GM21360 (cell line): ENCODE measurements at regions not wholly inside any gene's neighbourhood (a gene's known extent, or its start where the extent isn't known, plus 50 kb on each side); places are given as distances from the start of the nearest gene placed in this dataset.
"Not testable (repeated sequence)": the region's sequence is repeated elsewhere in the genome, so short reads cannot be mapped to it uniquely, and the experiment has no call there.

Experiments
- ATAC-seq: cut with Tn5 transposase; IDR thresholded peaks from one replicate; pipeline ENCODE4 v1.9.1; 2021; ENCODE audit warnings: mild to moderate bottlenecking, moderate library complexity; ENCODE audit not compliant: unreplicated experiment

DNA sequence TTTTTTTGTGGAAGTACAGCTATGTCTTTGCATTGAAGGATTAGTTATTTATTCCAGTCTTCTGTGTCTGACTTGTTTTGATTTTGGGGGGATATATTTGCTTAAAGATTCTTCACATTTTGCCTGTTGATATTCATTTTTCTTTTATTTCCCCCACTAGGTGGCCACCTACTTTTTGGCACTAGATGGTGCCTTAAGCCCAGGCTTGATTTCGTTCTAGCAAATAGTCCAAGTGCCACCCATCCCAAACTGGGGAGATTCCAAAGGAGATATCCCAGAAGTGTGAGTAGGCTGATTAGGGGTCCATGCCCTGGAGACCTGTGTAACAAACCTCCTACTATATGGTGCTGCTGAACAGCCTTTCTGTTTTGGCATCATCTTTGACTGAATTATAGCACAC, 80.0 kb upstream of the SPATA16 start:
- no peak for ATAC-seq

DNA sequence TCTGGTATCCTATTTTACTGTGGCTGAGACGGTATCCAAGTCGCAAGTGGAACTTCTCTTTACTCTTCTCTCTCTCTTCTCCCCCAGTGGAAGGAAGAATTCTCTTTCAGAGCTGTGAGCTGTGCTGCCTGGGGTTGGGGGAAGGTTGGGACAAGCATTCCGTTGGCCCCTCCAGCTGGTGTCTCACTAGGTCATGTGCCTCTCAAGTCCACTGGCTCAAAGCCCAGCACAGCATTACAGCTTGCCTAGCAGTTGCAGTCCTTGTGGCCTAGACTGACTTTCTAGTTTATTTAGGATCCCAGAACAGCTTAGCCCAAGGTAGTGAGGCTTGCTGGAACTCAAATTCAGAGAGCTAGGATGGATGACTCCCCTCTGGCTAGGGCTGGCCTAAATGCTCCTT, 76.1 kb upstream of the SPATA16 start:
- ATAC-seq: no peak

DNA sequence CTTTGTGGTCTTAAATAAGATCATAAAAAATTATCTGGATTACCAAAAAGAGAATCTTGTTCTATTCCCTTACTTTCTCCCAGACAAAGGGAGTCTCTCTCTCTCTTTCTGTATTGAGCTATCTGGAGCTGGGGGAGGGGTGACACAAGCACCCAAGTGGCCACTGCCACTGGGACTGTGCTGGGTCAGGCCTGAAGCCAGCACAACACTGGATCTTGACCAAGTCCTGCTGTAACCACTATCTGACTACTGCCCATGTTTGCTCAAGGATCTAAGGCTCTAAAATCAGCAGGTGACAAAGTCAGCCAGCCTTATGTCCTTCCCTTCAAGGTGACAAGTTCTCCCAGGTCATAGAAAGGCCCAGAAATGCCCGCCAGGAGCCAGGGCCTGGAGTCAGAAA, 75.0 kb upstream of the SPATA16 start:
- ATAC-seq: no peak

DNA sequence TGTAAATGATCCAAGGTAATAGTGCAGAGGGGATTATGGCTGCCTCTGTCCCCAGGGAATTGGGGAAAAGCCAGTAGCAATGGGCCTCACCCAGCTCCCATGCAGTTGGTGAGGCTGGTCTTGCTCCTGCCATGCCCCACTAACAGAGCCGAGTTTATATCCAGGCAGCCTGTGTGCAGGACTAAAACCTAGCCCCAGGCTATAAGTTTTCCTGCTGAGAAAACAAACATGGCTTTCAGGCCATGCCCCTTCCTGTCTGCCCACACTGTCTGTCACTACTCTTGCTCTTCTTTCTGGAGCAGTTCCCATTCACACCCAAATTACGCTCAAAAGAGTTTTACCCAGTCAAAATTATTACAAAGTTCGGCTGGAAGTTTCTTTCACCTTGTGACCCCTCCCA, 73.5 kb upstream of the SPATA16 start:
- no peak for ATAC-seq

DNA sequence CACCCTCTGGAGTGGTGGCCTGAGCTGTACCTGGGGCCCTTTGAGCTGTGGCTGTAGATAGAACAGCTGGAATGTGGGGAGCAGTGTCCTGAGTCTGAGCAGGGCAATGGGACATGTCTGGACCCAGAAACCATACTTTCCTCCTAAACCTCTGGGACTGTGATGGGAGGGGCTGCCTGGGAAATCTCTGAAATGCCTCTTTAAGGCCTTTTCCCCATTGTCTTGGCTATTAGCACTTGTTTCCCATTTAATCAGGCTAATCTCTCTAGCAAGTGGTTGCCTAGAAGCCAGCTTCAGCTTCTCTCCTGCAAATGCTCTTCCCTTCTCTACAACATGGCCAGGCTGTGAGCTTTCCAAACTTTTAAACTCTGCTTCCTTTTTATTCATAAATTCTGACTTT, 58.5 kb upstream of the SPATA16 start:
- ATAC-seq: no peak

DNA sequence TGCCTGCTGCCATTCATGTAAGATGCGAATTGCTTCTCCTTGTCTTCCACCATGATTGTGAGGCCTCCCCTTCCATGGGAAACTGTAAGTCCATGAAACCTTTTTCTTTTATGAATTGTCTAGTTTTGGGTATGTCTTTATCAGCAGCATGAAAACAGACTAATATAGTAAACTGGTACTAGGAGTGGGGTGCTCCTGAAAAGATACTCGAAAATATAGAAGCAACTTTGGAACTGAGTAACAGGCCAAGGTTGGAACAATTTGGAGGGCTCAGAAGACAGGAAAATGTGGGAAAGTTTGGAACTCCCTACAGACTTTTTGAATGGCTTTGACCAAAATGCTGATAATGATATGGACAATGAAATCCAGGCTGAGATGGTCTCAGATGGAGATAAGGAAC, 53.8 kb upstream of the SPATA16 start:
- ATAC-seq: not testable (repeated sequence)

DNA sequence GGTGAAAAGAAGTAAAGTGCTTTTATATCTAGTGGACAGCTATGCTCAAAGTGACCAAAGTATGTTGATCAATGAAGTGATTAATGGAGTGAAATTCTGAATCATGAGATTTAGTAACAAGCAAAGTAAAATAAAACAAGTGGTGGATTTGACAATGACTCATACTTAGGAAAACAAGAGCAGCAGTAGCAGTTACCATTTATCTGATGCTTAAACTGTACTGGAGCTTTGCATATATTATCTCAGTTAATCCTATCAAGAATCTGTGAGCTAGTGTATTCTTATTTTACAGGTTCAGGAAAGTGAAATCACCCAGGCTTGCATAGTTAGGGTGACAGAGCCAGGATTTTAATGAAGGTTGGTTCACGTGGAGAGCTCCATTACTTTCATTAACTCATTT, 50.6 kb upstream of the SPATA16 start:
- no peak for ATAC-seq
